ENCODE measurements at regions not wholly inside any gene's neighbourhood (a gene's known extent, or its start where the extent isn't known, plus 50 kb on each side); places are given as distances from the start of the nearest gene placed in this dataset.
"Not testable (repeated sequence)": the region's sequence is repeated elsewhere in the genome, so short reads cannot be mapped to it uniquely, and the experiment has no call there.

- DNase-seq (ENCODE audit: low read depth, low spot score) = no peak
- Mint-ChIP-seq H3K4me1 (peaks cover 26% of the 10 kb centered on the region), H3K27me3 (ENCODE audit: low read depth) (peaks cover 3% of the 10 kb centered on the region), H3K27ac (ENCODE audit: unreplicated experiment) (peak overlapping the region; percentile 93), H3K4me3 (peak overlapping the region; percentile 87), H3K36me3 (ENCODE audit: low read depth) (peaks cover 11% of the 10 kb centered on the region), H3K9me3 (peaks cover 8% of the 10 kb centered on the region)
- TF ChIP-seq, protein P1, sequence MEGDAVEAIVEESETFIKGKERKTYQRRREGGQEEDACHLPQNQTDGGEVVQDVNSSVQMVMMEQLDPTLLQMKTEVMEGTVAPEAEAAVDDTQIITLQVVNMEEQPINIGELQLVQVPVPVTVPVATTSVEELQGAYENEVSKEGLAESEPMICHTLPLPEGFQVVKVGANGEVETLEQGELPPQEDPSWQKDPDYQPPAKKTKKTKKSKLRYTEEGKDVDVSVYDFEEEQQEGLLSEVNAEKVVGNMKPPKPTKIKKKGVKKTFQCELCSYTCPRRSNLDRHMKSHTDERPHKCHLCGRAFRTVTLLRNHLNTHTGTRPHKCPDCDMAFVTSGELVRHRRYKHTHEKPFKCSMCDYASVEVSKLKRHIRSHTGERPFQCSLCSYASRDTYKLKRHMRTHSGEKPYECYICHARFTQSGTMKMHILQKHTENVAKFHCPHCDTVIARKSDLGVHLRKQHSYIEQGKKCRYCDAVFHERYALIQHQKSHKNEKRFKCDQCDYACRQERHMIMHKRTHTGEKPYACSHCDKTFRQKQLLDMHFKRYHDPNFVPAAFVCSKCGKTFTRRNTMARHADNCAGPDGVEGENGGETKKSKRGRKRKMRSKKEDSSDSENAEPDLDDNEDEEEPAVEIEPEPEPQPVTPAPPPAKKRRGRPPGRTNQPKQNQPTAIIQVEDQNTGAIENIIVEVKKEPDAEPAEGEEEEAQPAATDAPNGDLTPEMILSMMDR (conservative IDR thresholded peaks at IDR 0.05) = no peak
Observed at GRCh38 chr19:37313335-37313627, 57.6 kb upstream of the ZNF527 start.

- peaks cover 24% of the 10 kb centered on the region for H3K4me1 Mint-ChIP-seq
- DNase-seq (ENCODE audit: low read depth, low spot score) = peak; percentile 89
- peaks cover 3% of the 10 kb centered on the region for H3K9me3 Mint-ChIP-seq
- peaks cover 44% of the 10 kb centered on the region for H3K36me3 Mint-ChIP-seq (ENCODE audit: low read depth)
- H3K4me3 Mint-ChIP-seq = peak overlapping the region; percentile 99
- TF ChIP-seq, protein P1 (conservative IDR thresholded peaks at IDR 0.05) = peak; percentile 45
- peaks cover 1% of the 10 kb centered on the region for H3K27me3 Mint-ChIP-seq (ENCODE audit: low read depth)
- peak overlapping the region; percentile 99 for H3K27ac Mint-ChIP-seq (ENCODE audit: unreplicated experiment)
Observed at GRCh38 chr19:37317403-37318209, 53.3 kb upstream of the ZNF527 start.

DNA sequence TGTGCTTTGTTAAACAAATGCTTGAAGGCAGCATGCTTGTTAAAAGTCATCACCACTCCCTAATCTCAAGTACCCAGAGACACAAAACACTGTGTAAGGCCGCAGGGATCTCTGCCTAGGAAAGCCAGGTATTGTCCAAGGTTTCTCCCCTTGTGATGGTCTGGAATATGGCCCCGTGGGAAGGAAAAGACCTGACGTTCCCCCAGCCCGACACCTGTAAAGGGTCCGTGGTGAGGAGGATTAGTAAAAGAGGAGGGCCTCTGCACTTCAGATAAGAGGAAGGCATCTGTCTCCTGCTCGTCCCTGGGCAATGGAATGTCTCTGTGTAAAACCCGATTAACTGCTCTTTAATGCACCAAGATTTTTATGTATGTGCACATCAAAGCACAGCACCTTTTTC is 49.9 kb upstream of the ZNF527 start:
- H3K27ac Mint-ChIP-seq (ENCODE audit: unreplicated experiment); H3K9me3 Mint-ChIP-seq; H3K27me3 Mint-ChIP-seq (ENCODE audit: low read depth); DNase-seq (ENCODE audit: low read depth, low spot score): not testable (repeated sequence)
- H3K4me3 Mint-ChIP-seq = peak overlapping the region; percentile 99
- peaks cover 15% of the 10 kb centered on the region for H3K4me1 Mint-ChIP-seq
- H3K36me3 Mint-ChIP-seq (ENCODE audit: low read depth) = peaks cover 48% of the 10 kb centered on the region
